B cell (primary cell): ENCODE measurements at regions not wholly inside any gene's neighbourhood (a gene's known extent, or its start where the extent isn't known, plus 50 kb on each side); places are given as distances from the start of the nearest gene placed in this dataset.

Experiments
- CTCF ChIP-seq: fragments of 200-600 bp; IDR thresholded peaks from one replicate; pipeline ENCODE4 v1.8.0; 2022; ENCODE audit warnings: antibody characterized with exemption, mild to moderate bottlenecking
- EZH2 ChIP-seq: IDR thresholded peaks from 2 replicates; pipeline ENCODE4 v1.6.1; 2012; ENCODE audit warnings: borderline replicate concordance, low read depth, mild to moderate bottlenecking, moderate library complexity, low read length; ENCODE audit not compliant: insufficient read depth, poor library complexity, severe bottlenecking

DNA sequence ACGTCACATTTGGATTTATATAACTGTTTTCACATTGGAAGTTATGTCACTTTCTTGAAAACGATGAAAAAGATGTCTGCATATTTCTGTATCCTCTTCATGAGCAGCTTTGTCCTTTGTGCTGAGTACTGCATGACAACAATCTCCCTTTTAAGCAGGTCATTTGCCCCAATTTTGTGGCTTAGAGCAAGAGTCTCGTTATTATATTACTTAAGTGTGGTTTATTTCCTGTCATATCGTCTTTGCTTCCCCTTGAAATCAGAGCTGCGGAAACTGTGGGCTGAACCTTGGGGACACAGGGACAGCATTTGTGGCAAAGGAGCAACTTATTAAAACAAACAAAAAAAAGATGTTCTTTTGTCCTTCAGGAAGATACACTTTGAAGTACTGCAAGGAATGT is 254.0 kb upstream of the DSEL start:
- TF ChIP-seq CTCF (no peak), EZH2 (no peak)
